HG03469 (cell line): ENCODE measurements at regions not wholly inside any gene's neighbourhood (a gene's known extent, or its start where the extent isn't known, plus 50 kb on each side); places are given as distances from the start of the nearest gene placed in this dataset.

Experiments used
- ATAC-seq: cut with Tn5 transposase; IDR thresholded peaks from one replicate; pipeline ENCODE4 v1.9.1; 2021; ENCODE audit warnings: mild to moderate bottlenecking, moderate library complexity, moderate number of reproducible peaks; ENCODE audit not compliant: unreplicated experiment

GRCh38 chr4:11628093-11628725 is 199.5 kb upstream of the HS3ST1 start:
- ATAC-seq: no peak

DNA sequence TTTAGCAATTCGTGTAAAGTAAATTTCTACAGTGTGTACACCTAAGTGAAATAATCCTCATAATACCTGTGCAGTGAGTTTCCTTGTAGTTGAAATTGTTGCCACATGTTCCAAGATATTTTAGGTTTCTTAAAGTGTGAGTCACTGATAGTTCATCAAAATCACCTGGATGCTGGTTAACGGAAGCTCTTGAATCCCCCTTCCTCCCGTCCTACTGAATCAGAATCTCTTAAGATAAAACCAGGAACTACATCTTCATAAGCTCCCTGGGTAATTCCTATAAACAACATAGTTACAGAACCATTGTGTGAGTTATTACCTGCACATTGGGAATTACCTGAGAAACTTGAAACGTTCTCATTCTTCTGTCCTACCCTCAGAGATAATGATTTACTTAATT is 197.4 kb upstream of the HS3ST1 start:
- ATAC-seq: no peak

GRCh38 chr4:11625211-11625610 is 196.5 kb upstream of the HS3ST1 start:
- no peak for ATAC-seq

- ATAC-seq: no peak
Observed at GRCh38 chr4:11624370-11624769, 195.7 kb upstream of the HS3ST1 start.

GRCh38 chr4:11623726-11624037 is 195.0 kb upstream of the HS3ST1 start:
- ATAC-seq: no peak

DNA sequence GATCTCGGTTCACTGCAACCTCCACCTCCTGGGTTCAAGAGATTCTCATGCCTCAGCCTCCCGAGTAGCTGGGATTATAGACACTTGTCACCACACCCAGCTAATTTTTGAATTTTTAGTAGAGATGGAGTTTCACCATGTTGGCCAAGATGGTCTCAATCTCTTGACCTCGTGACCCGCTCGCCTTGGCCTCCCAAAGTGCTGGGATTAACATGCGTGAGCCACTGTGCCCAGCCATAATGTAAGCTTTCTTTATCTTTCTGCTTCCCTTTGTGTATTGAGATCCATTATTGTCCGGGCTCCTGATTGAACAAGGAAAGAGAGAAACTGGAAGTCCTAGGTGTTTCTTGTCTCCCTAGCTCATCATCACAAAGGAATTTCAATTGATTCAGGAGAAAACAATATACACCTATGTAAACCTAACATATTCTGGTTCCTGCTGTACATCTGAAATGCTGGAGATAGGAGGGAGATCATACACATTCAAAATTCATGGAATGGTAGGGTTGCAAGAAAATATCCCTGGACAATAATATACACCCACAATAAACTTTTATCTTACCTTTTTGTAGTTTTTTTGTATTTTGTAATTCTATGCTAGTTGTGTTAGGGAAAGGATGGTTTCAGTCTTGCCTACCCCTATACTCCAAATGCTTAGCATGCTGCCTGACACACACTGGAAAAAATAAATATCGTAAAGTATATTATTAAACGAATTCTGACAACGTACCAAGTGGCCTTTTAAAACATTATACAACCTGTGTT is 194.4 kb upstream of the HS3ST1 start:
- no peak for ATAC-seq

GRCh38 chr4:11620861-11621260 is 192.2 kb upstream of the HS3ST1 start:
- ATAC-seq: no peak

- ATAC-seq: no peak
Observed at GRCh38 chr4:11618666-11619282, 190.1 kb upstream of the HS3ST1 start.

- no peak for ATAC-seq
Observed at GRCh38 chr4:11616856-11617255, 188.2 kb upstream of the HS3ST1 start.

- no peak for ATAC-seq
Observed at GRCh38 chr4:11615601-11616000, 186.9 kb upstream of the HS3ST1 start.

DNA sequence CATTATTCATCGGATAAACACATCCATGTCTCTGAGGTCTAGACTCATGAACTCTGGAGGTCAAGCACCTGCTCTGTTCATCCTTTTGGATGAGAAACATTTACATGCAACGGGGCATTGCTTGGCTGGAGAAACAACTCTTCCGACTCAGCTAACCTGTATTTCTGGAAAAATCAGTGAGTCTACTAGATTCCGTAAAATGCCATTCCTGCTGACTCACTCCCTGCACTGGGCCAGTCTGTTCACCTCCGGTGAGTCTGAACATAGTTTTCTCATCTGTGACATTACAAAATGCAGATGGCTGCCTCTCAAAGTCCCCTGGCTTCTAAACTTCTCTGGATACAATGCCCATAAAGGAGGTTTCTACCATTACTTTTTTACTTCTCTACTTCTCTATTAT is 185.7 kb upstream of the HS3ST1 start:
- ATAC-seq: no peak

DNA sequence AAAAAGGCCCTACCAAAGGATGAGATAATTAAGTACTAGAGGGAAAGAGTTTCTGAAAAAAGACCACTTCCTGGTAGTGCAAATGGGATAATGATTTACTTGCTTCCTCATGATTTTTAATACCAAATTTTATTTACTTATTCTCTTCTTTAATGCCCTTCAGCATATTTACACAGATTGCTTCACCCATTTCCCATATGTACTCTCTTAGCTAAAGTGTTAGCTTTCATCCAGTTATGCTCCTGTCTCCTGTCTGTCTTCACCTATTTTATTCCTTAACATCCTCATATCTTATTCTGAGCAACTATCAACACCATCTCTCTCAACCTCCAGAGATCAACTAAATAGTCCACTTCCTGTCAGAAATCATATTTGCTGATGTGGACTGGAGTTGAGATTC is 183.2 kb upstream of the HS3ST1 start:
- ATAC-seq: no peak

- no peak for ATAC-seq
Observed at GRCh38 chr4:11609751-11610150, 181.1 kb upstream of the HS3ST1 start.

GRCh38 chr4:11608992-11609391 is 180.3 kb upstream of the HS3ST1 start:
- no peak for ATAC-seq

GRCh38 chr4:11606078-11606477 is 177.4 kb upstream of the HS3ST1 start:
- no peak for ATAC-seq

DNA sequence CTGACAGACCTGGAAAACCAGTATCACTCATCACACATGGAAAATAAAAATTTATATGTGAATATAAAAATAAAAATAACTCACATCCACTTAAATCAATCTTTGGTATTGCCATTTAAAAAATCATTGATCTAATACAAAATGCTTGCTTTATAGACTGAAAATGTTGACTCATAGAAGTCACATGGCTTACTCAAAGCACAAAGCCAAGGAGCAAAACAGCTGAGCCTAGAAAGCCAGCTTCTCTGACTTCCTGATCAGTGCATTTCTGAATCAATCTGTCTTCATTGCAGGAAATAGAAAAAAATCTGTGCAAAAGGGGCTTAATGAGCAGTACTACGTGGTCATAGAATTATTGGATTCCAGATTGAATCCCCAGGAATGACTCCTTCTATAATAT is 176.9 kb upstream of the HS3ST1 start:
- ATAC-seq: no peak

DNA sequence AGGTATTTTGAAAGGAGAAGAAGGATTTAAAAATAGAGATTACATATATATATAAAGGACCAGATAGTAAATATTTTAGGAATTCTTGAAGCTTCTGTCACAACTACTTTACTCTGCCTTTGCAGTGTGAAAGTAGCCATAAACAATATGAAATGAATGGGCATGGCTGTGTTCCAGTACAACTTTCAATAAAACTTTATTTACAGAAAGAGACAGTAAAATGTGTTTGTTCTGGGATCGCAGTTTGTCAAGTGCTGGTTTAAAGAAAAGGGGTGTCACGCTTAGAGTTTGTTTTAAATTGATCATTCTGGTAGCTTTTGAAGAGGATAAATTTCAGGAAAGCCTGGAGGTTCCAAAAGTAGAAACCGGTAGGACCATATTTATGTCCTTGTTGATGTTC is 176.1 kb upstream of the HS3ST1 start:
- no peak for ATAC-seq

DNA sequence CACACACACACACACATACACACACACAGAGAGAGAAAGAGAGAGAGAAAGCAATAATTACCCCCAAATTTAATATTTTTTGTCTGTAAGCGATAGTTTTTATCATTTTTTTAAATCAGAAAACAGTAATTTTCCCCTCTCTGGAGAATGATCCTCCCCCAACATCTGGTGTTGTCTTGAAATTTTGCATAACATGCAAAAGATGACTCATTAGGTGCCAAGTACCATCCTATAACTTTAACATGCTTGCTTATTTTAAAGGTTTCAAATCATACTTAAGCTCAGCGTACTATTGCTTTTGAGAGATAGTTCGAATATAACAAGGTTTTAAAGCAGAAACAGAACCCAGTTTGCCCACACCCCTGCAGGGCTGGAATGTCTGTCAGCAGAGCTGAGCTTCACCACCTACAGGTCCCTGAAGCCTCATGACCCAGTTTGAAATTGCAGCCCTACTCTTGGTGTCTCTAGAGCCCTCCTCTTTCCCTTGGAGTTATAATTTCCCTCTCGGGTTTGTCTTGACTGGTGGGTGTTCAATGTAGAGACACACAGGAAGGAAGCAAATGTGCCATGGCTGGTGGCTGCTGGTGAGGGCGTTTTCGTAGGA is 175.0 kb upstream of the HS3ST1 start:
- ATAC-seq: no peak

DNA sequence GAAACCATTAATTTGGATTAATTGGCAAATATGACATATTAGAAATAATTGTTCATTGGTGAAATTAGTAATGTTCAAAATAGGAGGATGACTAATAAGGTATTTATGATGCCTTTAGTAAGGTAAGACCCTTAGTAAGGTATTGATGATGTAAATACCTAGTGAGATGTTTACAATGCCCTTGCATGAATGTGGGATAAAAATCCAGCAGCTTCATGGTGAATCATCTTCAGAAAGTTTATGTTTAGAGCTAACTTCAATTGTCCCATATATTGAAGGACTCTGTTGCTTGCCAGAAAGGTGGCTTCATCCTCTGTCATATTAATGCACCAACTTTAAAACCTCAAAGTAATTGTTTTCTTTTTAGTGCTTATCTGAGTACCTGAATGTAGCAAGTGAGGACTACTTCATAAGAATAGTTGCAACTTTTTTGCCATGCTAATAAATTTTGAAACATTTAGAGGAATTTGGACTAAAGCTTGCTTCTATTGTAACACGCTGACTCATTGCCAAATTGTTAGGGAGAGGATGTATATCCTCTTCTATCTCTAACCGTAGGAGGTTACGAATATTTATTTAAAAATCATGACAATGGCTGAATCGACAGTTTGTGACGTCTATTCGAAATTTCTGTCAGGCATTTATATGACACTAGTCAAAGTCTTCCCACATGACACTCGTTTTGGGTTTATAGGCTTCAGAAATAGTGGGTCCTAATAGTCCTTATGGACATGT is 174.1 kb upstream of the HS3ST1 start:
- no peak for ATAC-seq

GRCh38 chr4:11599064-11599463 is 170.4 kb upstream of the HS3ST1 start:
- no peak for ATAC-seq

DNA sequence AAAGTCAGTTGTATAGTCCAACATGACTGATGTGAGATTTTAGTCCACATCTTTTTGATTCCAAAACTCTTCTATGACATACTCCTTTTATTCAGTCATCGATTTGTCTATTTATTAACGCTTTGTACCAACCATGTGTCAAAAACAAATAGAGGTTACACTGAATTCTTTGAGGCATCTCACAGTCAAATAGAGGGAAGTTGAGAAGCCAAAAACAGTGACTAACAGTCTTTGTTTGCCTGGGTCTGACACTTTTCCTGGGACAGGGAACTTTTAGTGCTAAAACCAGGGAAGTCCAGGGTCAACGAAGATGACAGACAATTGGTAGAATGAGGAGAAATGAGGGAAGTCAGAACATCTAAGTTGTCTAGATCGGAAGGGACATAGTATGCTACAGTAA is 169.9 kb upstream of the HS3ST1 start:
- no peak for ATAC-seq
